HG03378 (cell line): ENCODE measurements at regions not wholly inside any gene's neighbourhood (a gene's known extent, or its start where the extent isn't known, plus 50 kb on each side); places are given as distances from the start of the nearest gene placed in this dataset.
"Not testable (repeated sequence)": the region's sequence is repeated elsewhere in the genome, so short reads cannot be mapped to it uniquely, and the experiment has no call there.

Source experiments
- ATAC-seq: cut with Tn5 transposase; IDR thresholded peaks from one replicate; pipeline ENCODE4 v1.9.1; 2021; ENCODE audit warnings: mild to moderate bottlenecking, moderate library complexity; ENCODE audit not compliant: unreplicated experiment

GRCh38 chr5:99765011-99765410 lies 770.2 kb upstream of the FAM174A start:
- ATAC-seq: no peak

GRCh38 chr5:99763021-99763774 lies 772.0 kb upstream of the FAM174A start:
- ATAC-seq: no peak

- no peak for ATAC-seq
These were observed 787.8 kb upstream of the FAM174A start for GRCh38 chr5:99747342-99747741.

- not testable (repeated sequence) for ATAC-seq
These were observed 802.0 kb upstream of the FAM174A start for GRCh38 chr5:99733146-99733545.

- not testable (repeated sequence) for ATAC-seq
These were observed 801.8 kb upstream of the CHD1 start for GRCh38 chr5:99730653-99731052.

GRCh38 chr5:99724732-99725290 lies 796.0 kb upstream of the CHD1 start:
- ATAC-seq: no peak

GRCh38 chr5:99721506-99721905 lies 792.7 kb upstream of the CHD1 start:
- no peak for ATAC-seq

- no peak for ATAC-seq
These were observed 787.1 kb upstream of the CHD1 start for GRCh38 chr5:99715921-99716320.

GRCh38 chr5:99706160-99706559 lies 777.4 kb upstream of the CHD1 start:
- no peak for ATAC-seq

- no peak for ATAC-seq
These were observed 773.8 kb upstream of the CHD1 start for GRCh38 chr5:99702565-99702964.

GRCh38 chr5:99694884-99695283 lies 766.1 kb upstream of the CHD1 start:
- no peak for ATAC-seq

GRCh38 chr5:99686538-99686937 lies 757.7 kb upstream of the CHD1 start:
- no peak for ATAC-seq

- ATAC-seq: no peak
These were observed 747.2 kb upstream of the CHD1 start for GRCh38 chr5:99675974-99676373.

- no peak for ATAC-seq
These were observed 745.3 kb upstream of the CHD1 start for GRCh38 chr5:99674101-99674500.

GRCh38 chr5:99664972-99665371 lies 736.2 kb upstream of the CHD1 start:
- no peak for ATAC-seq

- no peak for ATAC-seq
These were observed 722.5 kb upstream of the CHD1 start for GRCh38 chr5:99651298-99651697.

- ATAC-seq: no peak
These were observed 717.3 kb upstream of the CHD1 start for GRCh38 chr5:99646011-99646647.

GRCh38 chr5:99644822-99645221 lies 716.0 kb upstream of the CHD1 start:
- ATAC-seq: no peak

- no peak for ATAC-seq
These were observed 711.8 kb upstream of the CHD1 start for GRCh38 chr5:99640646-99641045.

- ATAC-seq: no peak
These were observed 711.1 kb upstream of the CHD1 start for GRCh38 chr5:99639905-99640304.

- ATAC-seq: no peak
These were observed 707.9 kb upstream of the CHD1 start for GRCh38 chr5:99636663-99637062.
